Esophagus squamous epithelium (tissue), 4 donors: ENCODE measurements at regions not wholly inside any gene's neighbourhood (a gene's known extent, or its start where the extent isn't known, plus 50 kb on each side); places are given as distances from the start of the nearest gene placed in this dataset.

ENCODE experiments used
- CTCF ChIP-seq, 6 experiments: fragments of 450-650 bp in 4 of 6; fragments of 200-600 bp in 2 of 6; sonication (generic) in 2 of 6; IDR thresholded peaks; one replicate each; pipeline ENCODE4 v1.5.1; 2016 to 2019; ENCODE audit warnings: antibody characterized with exemption in 6 of 6, mild to moderate bottlenecking in 4 of 6, moderate library complexity in 4 of 6
- POLR2A ChIP-seq, 4 donors: fragments of 450-650 bp; IDR thresholded peaks; one replicate each; pipeline ENCODE4 v1.6.1; 2017; ENCODE audit warnings: antibody characterized with exemption in 4 of 4, mild to moderate bottlenecking in 4 of 4, moderate library complexity in 3 of 4

- TF ChIP-seq POLR2A (IDR thresholded peaks at IDR 0.05) (no peak), CTCF (IDR thresholded peaks at IDR 0.05) (no peak)
These were observed 188.7 kb upstream of the ARID2 start for GRCh38 chr12:45540661-45541341.
